Occipital lobe (tissue), 1 donor: ENCODE measurements at regions not wholly inside any gene's neighbourhood (a gene's known extent, or its start where the extent isn't known, plus 50 kb on each side); places are given as distances from the start of the nearest gene placed in this dataset.
A peak's percentile ranks its signal among the peaks of the same experiment; 100 is the strongest.

Experiments used
- DNase-seq: peaks from one replicate; lab custom pipeline; 2025; lab: John Stamatoyannopoulos, UW

DNA sequence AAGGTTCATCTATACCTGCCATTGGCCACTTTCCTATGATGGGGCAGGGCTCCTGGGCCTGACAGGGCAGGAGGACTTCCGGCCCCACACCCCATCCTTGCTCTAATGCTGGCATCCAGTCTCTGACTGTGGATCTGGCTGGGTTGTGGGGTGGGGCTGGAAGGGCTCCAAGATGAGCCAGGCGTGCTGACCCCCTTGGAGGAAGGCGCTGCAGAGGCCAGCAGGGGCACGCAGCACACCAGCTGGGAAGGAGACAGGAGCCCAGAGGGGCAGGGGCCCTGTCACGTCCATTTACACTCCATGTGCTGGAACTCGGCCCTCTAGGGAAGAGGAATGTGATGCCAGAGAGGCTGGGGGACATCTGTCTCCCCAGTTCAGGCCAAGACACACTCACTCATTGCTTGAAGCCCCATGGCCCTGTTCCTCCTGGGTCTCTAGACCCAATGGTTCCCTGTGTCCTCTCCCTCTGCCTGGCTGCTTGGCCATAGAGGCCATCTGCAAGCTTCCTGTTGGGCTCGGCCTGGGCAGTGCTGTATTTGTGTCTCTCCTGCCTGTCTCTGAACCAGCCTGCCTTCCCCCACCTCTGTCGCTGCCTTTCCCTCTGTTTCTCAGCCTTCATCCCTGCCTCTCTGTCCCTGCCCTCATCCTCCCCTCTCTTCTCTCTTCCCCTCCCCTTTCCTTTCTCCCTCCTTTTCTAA is 67.5 kb upstream of the NECTIN1 start:
- no peak for DNase-seq

- DNase-seq = no peak
These were observed 66.7 kb upstream of the NECTIN1 start for GRCh38 chr11:119795690-119796089.

GRCh38 chr11:119795231-119795630 is 66.2 kb upstream of the NECTIN1 start:
- peak; percentile 62 for DNase-seq

DNA sequence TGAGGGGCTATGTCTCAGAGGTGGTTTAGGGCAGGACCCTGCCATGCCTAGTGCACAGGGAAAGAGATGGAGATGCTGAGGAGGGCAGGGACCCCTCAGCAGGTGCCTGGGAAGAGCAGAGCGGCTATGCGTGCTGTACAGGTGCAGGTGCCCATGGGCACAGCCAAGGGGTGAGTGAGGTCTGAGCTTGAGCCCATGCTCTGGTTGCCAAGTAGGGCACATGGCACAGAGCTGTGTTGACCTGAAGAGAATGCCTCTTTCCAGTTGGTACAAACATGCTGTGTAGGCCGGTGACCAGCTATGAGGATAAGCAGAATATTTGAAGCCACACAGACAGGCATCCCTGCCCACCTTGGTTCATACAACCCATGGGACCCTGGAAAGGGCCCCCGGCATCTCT is 65.8 kb upstream of the NECTIN1 start:
- DNase-seq = no peak

DNA sequence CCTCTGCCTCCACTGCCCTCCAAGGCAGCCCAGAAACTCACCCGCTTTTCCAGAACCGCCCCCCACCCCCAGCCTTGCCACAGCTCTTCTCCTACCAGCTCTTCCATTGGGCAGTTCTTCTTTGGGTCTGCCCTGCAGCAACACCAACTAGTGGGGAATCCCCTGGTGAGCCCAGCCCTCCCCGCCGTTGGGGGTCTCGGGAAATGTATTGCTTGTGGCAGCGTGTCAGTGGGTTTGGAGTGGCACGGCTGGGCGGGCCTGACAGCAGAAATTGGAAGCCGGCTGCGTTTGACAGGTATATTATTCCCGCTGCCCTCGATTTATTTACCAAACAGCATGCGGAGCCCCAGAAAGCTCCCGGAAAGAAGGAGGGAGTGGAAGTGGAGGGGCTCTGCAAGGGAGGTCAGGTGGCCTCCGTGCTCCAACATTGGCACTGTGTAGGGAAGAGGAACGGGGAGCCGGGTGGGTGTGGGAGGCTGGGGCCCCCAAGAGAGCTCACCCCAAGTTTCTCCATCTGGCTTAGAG is 65.2 kb upstream of the NECTIN1 start:
- DNase-seq = no peak

GRCh38 chr11:119793335-119793984 is 64.5 kb upstream of the NECTIN1 start:
- no peak for DNase-seq

GRCh38 chr11:119791701-119792151 is 62.7 kb upstream of the NECTIN1 start:
- DNase-seq = peak; percentile 78

DNA sequence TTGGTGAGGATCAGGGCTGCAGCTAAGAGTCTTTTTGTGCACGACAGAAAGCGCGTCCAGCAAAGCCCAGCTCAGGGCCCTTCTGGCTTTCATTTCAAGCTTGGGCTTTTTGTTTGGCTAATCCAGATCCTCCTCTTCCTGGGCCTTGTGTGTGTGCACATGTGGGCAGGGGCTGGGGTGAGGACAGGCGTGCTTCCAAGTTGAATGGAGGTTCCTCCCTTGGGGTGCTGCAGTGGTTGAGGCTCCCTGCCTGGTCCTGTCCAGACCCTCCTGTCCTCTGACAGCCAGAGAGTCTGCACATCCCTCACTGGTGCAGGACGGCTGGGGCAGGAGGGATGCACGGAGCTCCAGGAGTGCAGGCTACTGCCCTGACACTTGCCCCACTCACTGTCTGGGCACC is 62.0 kb upstream of the NECTIN1 start:
- no peak for DNase-seq

- no peak for DNase-seq
These were observed 61.5 kb upstream of the NECTIN1 start for GRCh38 chr11:119790476-119790875.

GRCh38 chr11:119789766-119790407 is 60.9 kb upstream of the NECTIN1 start:
- no peak for DNase-seq

GRCh38 chr11:119788911-119789560 is 60.0 kb upstream of the NECTIN1 start:
- no peak for DNase-seq

DNA sequence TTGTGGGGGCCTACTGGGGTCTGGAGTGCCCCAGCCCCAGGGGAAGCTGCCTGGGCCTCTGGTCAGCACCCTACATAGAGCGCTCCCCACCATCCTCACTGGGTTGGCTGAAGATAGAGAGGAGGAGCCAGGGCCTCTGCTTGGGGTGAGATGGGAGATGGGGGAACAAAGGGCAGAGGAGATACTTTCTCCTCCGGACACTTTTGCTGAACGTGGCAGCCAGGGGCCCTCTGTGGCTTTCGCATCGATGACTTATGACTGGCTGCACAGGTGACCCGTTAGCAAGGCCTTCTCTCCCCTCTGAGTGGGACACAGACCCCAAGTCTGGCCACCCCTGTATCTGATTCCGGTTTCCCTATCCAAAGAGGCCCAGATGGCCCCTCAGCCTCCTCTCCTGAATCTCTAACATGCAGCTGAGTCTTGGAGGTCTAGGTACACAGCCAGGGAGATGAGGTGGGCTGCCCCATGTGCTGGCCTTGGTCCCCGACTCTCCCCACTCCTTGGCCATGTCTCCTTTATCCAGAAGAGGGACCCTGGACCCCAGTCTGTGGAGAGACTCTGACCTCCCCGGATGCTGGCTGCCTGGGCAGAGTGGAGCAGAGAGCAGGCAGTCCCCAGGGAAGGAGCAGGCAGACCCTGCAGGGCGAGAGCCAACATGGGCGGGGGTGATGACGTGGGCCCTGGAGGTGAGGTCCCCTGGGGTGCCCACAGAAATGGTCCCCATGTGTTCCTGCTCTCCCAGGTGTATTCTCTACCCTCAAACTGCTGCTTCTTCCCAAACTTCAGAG is 59.3 kb upstream of the NECTIN1 start:
- no peak for DNase-seq

GRCh38 chr11:119787074-119787461 is 58.1 kb upstream of the NECTIN1 start:
- DNase-seq = no peak

- no peak for DNase-seq
These were observed 57.6 kb upstream of the NECTIN1 start for GRCh38 chr11:119786431-119787073.

GRCh38 chr11:119785131-119785530 is 56.1 kb upstream of the NECTIN1 start:
- no peak for DNase-seq

- no peak for DNase-seq
These were observed 55.4 kb upstream of the NECTIN1 start for GRCh38 chr11:119784421-119784820.

DNA sequence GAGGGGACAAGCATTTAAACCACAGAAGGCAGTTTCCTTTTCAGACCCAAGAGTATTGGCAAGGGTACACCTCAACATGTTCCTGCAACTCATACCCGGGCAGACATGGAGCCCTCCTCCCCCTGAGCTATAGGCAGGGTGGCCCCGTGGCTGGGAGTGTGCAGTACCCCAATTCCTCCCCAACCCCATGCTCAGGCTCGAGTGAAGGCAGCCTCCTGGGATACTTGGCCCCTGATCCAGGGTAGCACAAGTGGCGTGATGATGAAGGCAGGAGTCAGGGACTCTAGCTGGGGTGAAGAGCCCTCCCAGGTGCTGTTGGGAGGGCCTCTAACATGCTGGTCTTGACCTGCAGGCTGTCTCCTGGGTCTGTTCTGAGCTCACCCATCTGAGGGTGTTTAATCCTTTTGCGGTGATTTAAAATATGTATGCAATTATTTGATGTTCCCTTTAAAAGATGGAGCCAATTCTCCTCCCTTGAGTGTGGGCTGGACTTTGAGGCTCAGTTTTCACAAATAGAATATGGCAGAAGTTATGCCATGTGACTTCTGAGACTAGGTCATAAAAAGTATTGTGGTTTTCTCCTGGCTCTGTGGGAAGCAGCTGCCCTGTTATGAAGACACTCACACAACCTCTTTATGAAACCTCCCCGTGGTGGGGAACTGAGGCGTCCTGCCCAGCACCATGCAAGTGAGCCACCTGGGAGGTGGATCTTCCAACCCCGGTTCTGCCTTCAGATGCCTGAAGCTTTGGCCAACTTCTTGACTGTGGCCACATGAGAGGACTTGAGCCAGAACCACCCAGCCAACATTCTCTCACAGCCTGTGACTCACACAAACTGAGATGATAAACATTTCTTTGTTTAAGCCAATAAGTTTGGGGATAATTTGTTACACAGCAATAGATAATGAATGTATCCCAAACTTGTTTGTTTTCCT is 54.7 kb upstream of the NECTIN1 start:
- no peak for DNase-seq

- peak; percentile 33 for DNase-seq
These were observed 53.7 kb upstream of the NECTIN1 start for GRCh38 chr11:119782739-119783072.

DNA sequence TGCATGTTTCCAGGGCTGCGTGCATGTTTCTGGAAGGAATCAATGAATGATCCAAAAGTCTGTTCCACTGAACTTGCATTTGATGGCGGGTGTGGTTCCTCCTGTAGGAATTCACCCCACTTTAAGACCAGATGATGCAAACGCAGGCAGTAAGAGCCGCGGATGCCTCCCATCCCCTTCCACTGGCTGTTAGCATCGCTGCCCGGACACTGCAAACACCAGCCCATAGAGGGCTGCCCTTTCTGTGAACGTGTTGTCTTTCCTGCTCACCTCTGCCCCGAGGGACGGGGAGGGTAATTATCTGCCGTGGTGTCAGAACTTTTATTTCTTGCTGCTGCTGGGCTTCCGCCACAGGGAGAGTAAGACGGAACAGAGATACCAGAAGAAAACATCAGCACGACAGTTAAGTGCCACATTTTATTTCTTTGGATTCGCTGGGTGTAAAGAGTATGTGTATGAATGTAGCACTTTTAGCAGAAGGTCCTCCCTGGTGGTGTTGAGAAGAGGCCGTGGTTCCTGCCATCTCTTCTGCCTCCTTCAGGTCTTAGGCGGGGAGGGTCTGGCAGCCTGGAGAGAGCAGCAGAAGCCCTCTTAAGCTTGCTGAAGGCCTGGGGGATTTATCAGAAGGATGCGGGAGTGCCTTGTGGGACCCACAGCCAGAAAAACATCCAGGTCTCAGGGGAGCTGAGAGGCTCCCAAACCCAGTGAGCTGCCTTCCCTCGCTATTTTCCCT is 53.2 kb upstream of the NECTIN1 start:
- DNase-seq = no peak
